AML-193 (cell line): ENCODE measurements at regions not wholly inside any gene's neighbourhood (a gene's known extent, or its start where the extent isn't known, plus 50 kb on each side); places are given as distances from the start of the nearest gene placed in this dataset.

Source experiments
- DNase-seq, 2 experiments: peaks; one replicate each; lab custom pipeline; 2025; lab: John Stamatoyannopoulos, UW

DNA sequence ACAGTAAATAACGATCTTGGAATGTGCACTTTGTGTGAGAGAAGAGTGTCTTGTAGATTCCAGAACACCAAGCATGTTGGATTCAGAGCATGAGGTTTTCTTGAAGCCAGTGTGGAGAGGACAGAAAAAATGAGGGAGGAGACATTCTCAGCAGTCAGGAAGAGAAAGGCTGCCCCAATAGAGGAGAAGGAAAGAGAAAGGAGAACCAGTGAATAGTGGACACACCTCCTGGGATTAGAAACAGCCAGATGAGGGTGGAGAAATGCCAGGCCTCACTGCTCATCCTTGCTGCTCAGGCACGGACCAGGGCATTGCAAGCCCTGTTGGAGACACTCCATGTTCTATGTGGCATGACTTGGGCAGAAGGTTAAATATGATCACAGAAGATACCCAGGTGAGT lies 69.0 kb upstream of the KAZN start:
- DNase-seq: no peak

- DNase-seq: no peak
Measured at GRCh38 chr1:14531519-14531918, 67.0 kb upstream of the KAZN start.

GRCh38 chr1:14535619-14536355 lies 62.7 kb upstream of the KAZN start:
- DNase-seq: no peak

- DNase-seq: no peak
Measured at GRCh38 chr1:14538335-14538734, 60.1 kb upstream of the KAZN start.

- no peak for DNase-seq
Measured at GRCh38 chr1:14539309-14539708, 59.2 kb upstream of the KAZN start.

DNA sequence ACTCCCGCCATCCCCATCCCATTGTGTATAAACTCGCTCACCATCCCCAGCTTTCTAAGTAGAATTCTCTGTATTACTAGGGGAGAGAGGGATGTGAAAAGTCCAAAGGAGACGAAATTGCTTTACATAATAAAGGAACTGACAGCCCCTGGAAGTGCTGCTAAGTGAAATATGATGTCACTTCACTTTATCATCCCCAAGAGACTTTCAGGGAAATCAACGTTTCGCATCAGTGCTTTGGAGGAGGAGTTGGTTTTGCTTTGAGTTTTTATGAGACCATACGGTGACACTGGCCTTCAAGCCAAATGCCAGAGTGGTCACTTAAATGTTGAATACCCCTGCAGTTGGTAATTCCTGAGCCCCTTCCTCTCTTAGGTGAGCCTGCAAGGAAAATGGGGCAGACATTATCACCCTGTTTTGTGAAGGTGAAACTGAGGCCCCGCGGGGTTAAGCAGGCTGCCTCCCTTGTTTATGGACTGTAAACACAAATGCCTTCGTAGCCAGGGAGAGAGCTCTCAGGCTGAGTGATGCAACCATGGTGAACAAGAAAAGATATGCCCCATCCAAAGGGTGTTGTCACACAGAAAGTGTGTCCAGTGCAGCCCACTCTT lies 58.4 kb upstream of the KAZN start:
- no peak for DNase-seq

GRCh38 chr1:14541348-14541747 lies 57.1 kb upstream of the KAZN start:
- no peak for DNase-seq

GRCh38 chr1:14543191-14543840 lies 55.2 kb upstream of the KAZN start:
- no peak for DNase-seq

- no peak for DNase-seq
Measured at GRCh38 chr1:14544319-14544718, 54.2 kb upstream of the KAZN start.

GRCh38 chr1:14545422-14546025 lies 53.0 kb upstream of the KAZN start:
- DNase-seq: no peak

DNA sequence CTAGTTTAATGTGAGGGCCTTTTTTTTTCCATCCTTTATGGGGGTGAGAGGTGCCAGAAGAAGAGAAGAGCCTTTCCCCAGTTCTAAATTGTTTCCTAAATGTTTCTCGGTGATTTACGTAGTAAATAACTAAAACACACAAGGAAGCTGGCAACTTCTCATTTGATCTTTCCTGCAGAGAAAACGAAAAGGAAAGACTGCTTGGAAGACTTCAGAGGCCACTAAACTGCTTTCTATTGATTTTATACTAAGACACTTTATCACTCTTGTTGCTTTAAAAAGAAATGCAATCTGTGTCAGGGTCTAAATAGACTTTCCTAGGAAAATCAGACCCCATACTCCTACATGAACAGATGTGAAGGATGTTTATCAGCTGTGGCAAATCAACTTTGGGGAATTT lies 52.1 kb upstream of the KAZN start:
- DNase-seq: no peak
